Stimulated activated CD4-positive, alpha-beta T cell treated with anti-CD3 and anti-CD28 coated beads, Interleukin-2, amount 100 ng/mL, for 24 hours (primary cell): ENCODE measurements at regions not wholly inside any gene's neighbourhood (a gene's known extent, or its start where the extent isn't known, plus 50 kb on each side); places are given as distances from the start of the nearest gene placed in this dataset.
"Not testable (repeated sequence)": the region's sequence is repeated elsewhere in the genome, so short reads cannot be mapped to it uniquely, and the experiment has no call there.

Experiments used
- DNase-seq, 2 donors: peaks; one replicate each; pipeline ENCODE4 v3.0.0-alpha.2; 2020

GRCh38 chr15:24733659-24734058 is 58.1 kb downstream of the NPAP1 start:
- no peak for DNase-seq

GRCh38 chr15:24734396-24734795 is 58.8 kb downstream of the NPAP1 start:
- DNase-seq, result no peak

- no peak for DNase-seq
Measured at GRCh38 chr15:24745290-24745689, 69.7 kb downstream of the NPAP1 start.

GRCh38 chr15:24746094-24746493 is 70.5 kb downstream of the NPAP1 start:
- DNase-seq, result no peak

GRCh38 chr15:24747376-24747775 is 71.8 kb downstream of the NPAP1 start:
- no peak for DNase-seq

GRCh38 chr15:24748812-24749439 is 73.4 kb downstream of the NPAP1 start:
- no peak for DNase-seq

- no peak for DNase-seq
Measured at GRCh38 chr15:24752354-24752753, 76.8 kb downstream of the NPAP1 start.

GRCh38 chr15:24756101-24756500 is 80.5 kb downstream of the NPAP1 start:
- DNase-seq, result no peak

- DNase-seq, result no peak
Measured at GRCh38 chr15:24760066-24760465, 84.5 kb downstream of the NPAP1 start.

- DNase-seq, result no peak
Measured at GRCh38 chr15:24761704-24762302, 86.2 kb downstream of the NPAP1 start.

GRCh38 chr15:24763891-24764290 is 88.3 kb downstream of the NPAP1 start:
- no peak for DNase-seq

GRCh38 chr15:24764375-24765171 is 89.0 kb downstream of the NPAP1 start:
- DNase-seq, result no peak

GRCh38 chr15:24766511-24767133 is 91.0 kb downstream of the NPAP1 start:
- no peak for DNase-seq

- DNase-seq, result no peak
Measured at GRCh38 chr15:24772266-24772665, 96.7 kb downstream of the NPAP1 start.

- DNase-seq, result peak; percentile 56 to 67
Measured at GRCh38 chr15:24772686-24773373, 97.3 kb downstream of the NPAP1 start.

- DNase-seq, result no peak
Measured at GRCh38 chr15:24777307-24777706, 101.7 kb downstream of the NPAP1 start.

GRCh38 chr15:24784506-24784905 is 108.9 kb downstream of the NPAP1 start:
- no peak for DNase-seq

GRCh38 chr15:24786347-24786746 is 110.8 kb downstream of the NPAP1 start:
- DNase-seq, result no peak

GRCh38 chr15:24802624-24803023 is 127.0 kb downstream of the NPAP1 start:
- not testable (repeated sequence) for DNase-seq

- DNase-seq, result no peak
Measured at GRCh38 chr15:24819680-24820079, 135.1 kb upstream of the SNRPN start.

- no peak for DNase-seq
Measured at GRCh38 chr15:24823473-24823872, 131.3 kb upstream of the SNRPN start.

- DNase-seq, result no peak
Measured at GRCh38 chr15:24832282-24832681, 122.5 kb upstream of the SNRPN start.

GRCh38 chr15:24835301-24835700 is 119.5 kb upstream of the SNRPN start:
- DNase-seq, result no peak
